Neutrophil (primary cell): ENCODE measurements at regions not wholly inside any gene's neighbourhood (a gene's known extent, or its start where the extent isn't known, plus 50 kb on each side); places are given as distances from the start of the nearest gene placed in this dataset.

ENCODE experiments used
- H3K27ac ChIP-seq: fragments of 200-600 bp; sonication (generic); 2 replicates; pipeline ENCODE4 v1.5.1; 2016; ENCODE audit warnings: mild to moderate bottlenecking, moderate library complexity
- H3K27me3 ChIP-seq: fragments of 200-600 bp; sonication (generic); 2 replicates; pipeline ENCODE4 v1.6.0; 2016; ENCODE audit warnings: mild to moderate bottlenecking
- H3K36me3 ChIP-seq: fragments of 200-600 bp; sonication (generic); 2 replicates; pipeline ENCODE4 v1.5.1; 2017
- H3K4me1 ChIP-seq, 2 experiments: fragments of 200-600 bp in 1 of 2; sonication (generic) in 1 of 2; 1 replicate in 1 of 2; 2 replicates in 1 of 2; pipeline versions ENCODE4 v1.5.1 to v1.6.1; 2013 to 2016; ENCODE audit warnings: low read depth in 1 of 2, low read length in 1 of 2, mild to moderate bottlenecking in 1 of 2, moderate library complexity in 1 of 2; ENCODE audit not compliant: control insufficient read depth in 1 of 2, insufficient read depth in 1 of 2
- H3K4me3 ChIP-seq, 2 experiments: fragments of 200-600 bp in 1 of 2; sonication (generic) in 1 of 2; 1 replicate in 1 of 2; 2 replicates in 1 of 2; pipeline ENCODE4 v1.5.1; 2013 to 2016; ENCODE audit warnings: low read depth in 1 of 2, low read length in 1 of 2, mild to moderate bottlenecking in 1 of 2, moderate library complexity in 1 of 2
- H3K9me3 ChIP-seq: fragments of 200-600 bp; sonication (generic); 2 replicates; pipeline ENCODE4 v1.5.1; 2016
- CTCF ChIP-seq: fragments of 200-600 bp; sonication (generic); IDR thresholded peaks from 2 replicates; pipeline ENCODE4 v1.5.1; 2016; ENCODE audit warnings: antibody characterized with exemption

- no peaks in the 10 kb centered on the region for H3K9me3 ChIP-seq
- no peaks in the 10 kb centered on the region for H3K27me3 ChIP-seq
- H3K4me1 ChIP-seq = no peaks in the 10 kb centered on the region
- no peaks in the 10 kb centered on the region for H3K36me3 ChIP-seq
- H3K27ac ChIP-seq = no peak overlapping the region
- H3K4me3 ChIP-seq = no peak overlapping the region
- TF ChIP-seq CTCF = no peak
Observed at GRCh38 chr2:29991086-29991485, 69.7 kb upstream of the ALK start.

GRCh38 chr2:29995241-29995640 is 73.9 kb upstream of the ALK start:
- no peaks in the 10 kb centered on the region for H3K9me3 ChIP-seq
- H3K36me3 ChIP-seq = no peaks in the 10 kb centered on the region
- no peak overlapping the region for H3K27ac ChIP-seq
- TF ChIP-seq CTCF = no peak
- H3K27me3 ChIP-seq = no peaks in the 10 kb centered on the region
- H3K4me1 ChIP-seq = no peaks in the 10 kb centered on the region
- H3K4me3 ChIP-seq = no peak overlapping the region

- Histone ChIP-seq H3K4me3 (no peak overlapping the region), H3K27ac (no peak overlapping the region), H3K9me3 (no peaks in the 10 kb centered on the region), H3K4me1 (no peaks in the 10 kb centered on the region), H3K27me3 (no peaks in the 10 kb centered on the region), H3K36me3 (no peaks in the 10 kb centered on the region)
- TF ChIP-seq CTCF = no peak
Observed at GRCh38 chr2:30003128-30003527, 81.7 kb upstream of the ALK start.

- peaks cover 9% of the 10 kb centered on the region for H3K27me3 ChIP-seq
- no peaks in the 10 kb centered on the region for H3K9me3 ChIP-seq
- TF ChIP-seq CTCF = no peak
- H3K36me3 ChIP-seq = no peaks in the 10 kb centered on the region
- no peaks in the 10 kb centered on the region for H3K4me1 ChIP-seq
- H3K4me3 ChIP-seq = no peak overlapping the region
- H3K27ac ChIP-seq = no peak overlapping the region
Observed at GRCh38 chr2:30022444-30023071, 101.2 kb upstream of the ALK start.

- Histone ChIP-seq H3K9me3 (no peaks in the 10 kb centered on the region), H3K27ac (no peak overlapping the region), H3K4me3 (no peak overlapping the region), H3K36me3 (no peaks in the 10 kb centered on the region), H3K4me1 (no peaks in the 10 kb centered on the region), H3K27me3 (peaks cover 18% of the 10 kb centered on the region)
- TF ChIP-seq CTCF = no peak
Observed at GRCh38 chr2:30024281-30024680, 102.9 kb upstream of the ALK start.
